Central memory CD8-positive, alpha-beta T cell (primary cell): ENCODE measurements at regions not wholly inside any gene's neighbourhood (a gene's known extent, or its start where the extent isn't known, plus 50 kb on each side); places are given as distances from the start of the nearest gene placed in this dataset.

Experiments
- ATAC-seq: fragments of 150-1000 bp; cut with Tn5 transposase; replicated peaks from 2 replicates; pipeline ENCODE4 v1.10.0; 2022; ENCODE audit warnings: mild to moderate bottlenecking, moderate FRiP score, moderate number of reproducible peaks; ENCODE audit not compliant: poor library complexity, severe bottlenecking; ENCODE audit errors: extremely low read depth
- DNase-seq, 2 donors: peaks; one replicate each; pipeline ENCODE4 v3.0.0; 2021; ENCODE audit warnings: low spot score in 2 of 2
- H3K27ac Mint-ChIP-seq: one replicate; pipeline ENCODE4 v1.8.0; 2022; ENCODE audit warnings: low read depth, mild to moderate bottlenecking, moderate library complexity, mixed read lengths
- H3K27me3 Mint-ChIP-seq: one replicate; pipeline ENCODE4 v1.8.0; 2022; ENCODE audit warnings: mixed read lengths
- H3K36me3 Mint-ChIP-seq: one replicate; pipeline ENCODE4 v1.8.0; 2022; ENCODE audit warnings: mild to moderate bottlenecking, moderate library complexity, mixed read lengths; ENCODE audit not compliant: insufficient read depth
- H3K4me1 Mint-ChIP-seq: one replicate; pipeline ENCODE4 v1.8.0; 2022; ENCODE audit warnings: mixed read lengths
- H3K4me3 Mint-ChIP-seq: one replicate; pipeline ENCODE4 v1.8.0; 2022; ENCODE audit warnings: mild to moderate bottlenecking, moderate library complexity, mixed read lengths
- H3K9me3 Mint-ChIP-seq: one replicate; pipeline ENCODE4 v1.8.0; 2022; ENCODE audit warnings: mixed read lengths

DNA sequence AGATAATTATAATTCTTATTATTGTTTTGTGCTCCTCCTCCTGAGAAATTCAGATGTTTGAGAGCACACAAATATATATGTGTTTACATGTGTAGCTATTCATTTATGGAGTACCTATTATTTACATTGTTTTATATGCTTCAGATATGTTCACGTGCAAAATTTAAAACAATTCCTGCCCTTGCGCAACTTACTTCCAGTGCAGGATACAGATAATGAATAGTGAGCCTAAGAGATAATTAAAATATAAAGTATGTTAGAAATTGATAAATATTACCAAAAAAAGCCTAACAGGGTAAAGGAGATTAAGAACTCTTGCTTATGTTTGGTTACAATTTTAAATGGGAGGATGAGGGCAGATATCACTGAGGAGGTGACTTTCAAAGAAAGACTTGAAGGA is 81.7 kb upstream of the DPH6 start:
- H3K36me3 Mint-ChIP-seq: peaks cover 3% of the 10 kb centered on the region
- no peak for DNase-seq
- H3K27ac Mint-ChIP-seq: no peak overlapping the region
- H3K4me3 Mint-ChIP-seq: no peak overlapping the region
- H3K4me1 Mint-ChIP-seq: no peaks in the 10 kb centered on the region
- H3K9me3 Mint-ChIP-seq: no peaks in the 10 kb centered on the region
- peaks cover 6% of the 10 kb centered on the region for H3K27me3 Mint-ChIP-seq
- ATAC-seq: no peak

DNA sequence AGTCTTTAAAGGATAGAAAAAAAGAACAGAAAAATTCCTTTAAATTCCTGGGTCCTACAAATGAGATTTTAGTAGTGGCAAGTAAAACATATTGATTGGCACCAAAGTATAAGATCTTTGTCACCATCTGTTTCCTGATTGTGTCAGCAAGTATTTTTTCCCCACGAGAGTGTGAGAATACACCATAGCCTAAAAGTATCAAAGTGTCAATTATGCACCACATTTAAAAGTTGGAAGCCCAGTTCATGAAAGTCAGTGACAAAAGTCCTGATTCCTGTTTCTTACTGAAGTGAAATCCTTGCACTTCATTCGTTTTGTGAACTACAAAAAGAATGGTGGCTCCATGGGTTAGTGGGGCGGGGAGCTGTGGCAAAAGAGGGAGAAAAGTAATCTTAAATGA is 83.8 kb upstream of the DPH6 start:
- H3K4me1 Mint-ChIP-seq: no peaks in the 10 kb centered on the region
- no peak for ATAC-seq
- H3K36me3 Mint-ChIP-seq: peaks cover 3% of the 10 kb centered on the region
- no peaks in the 10 kb centered on the region for H3K9me3 Mint-ChIP-seq
- H3K27ac Mint-ChIP-seq: no peak overlapping the region
- no peak overlapping the region for H3K4me3 Mint-ChIP-seq
- H3K27me3 Mint-ChIP-seq: peaks cover 5% of the 10 kb centered on the region
- DNase-seq: no peak

DNA sequence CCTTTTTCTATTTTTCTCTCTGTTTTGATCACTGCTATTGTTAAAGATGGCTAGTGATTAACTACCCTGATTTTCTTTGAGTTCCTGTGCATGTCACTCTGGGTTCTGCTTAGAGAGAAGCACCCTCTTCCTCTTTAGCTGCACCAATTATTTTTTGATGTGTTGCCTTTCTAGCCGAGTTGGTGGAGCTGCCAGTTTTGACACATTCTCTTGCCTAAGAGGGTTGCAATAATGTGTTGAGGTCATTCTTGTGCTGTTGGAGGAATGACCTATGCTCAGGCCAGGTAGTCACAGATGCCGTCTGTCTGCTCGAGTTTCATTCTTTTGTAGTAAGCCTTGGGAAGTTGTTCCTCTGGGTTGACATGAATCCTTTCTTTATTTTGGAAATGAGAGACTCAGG is 84.6 kb upstream of the DPH6 start:
- Mint-ChIP-seq H3K4me3 (no peak overlapping the region), H3K36me3 (peaks cover 3% of the 10 kb centered on the region), H3K9me3 (no peaks in the 10 kb centered on the region), H3K4me1 (no peaks in the 10 kb centered on the region), H3K27me3 (peaks cover 10% of the 10 kb centered on the region), H3K27ac (no peak overlapping the region)
- ATAC-seq (no peak), DNase-seq (no peak)

GRCh38 chr15:35630985-35631384 is 85.0 kb upstream of the DPH6 start:
- Mint-ChIP-seq H3K27me3 (peaks cover 10% of the 10 kb centered on the region), H3K4me1 (no peaks in the 10 kb centered on the region), H3K4me3 (no peak overlapping the region), H3K27ac (no peak overlapping the region), H3K36me3 (peaks cover 3% of the 10 kb centered on the region), H3K9me3 (no peaks in the 10 kb centered on the region)
- ATAC-seq (no peak), DNase-seq (no peak)

DNA sequence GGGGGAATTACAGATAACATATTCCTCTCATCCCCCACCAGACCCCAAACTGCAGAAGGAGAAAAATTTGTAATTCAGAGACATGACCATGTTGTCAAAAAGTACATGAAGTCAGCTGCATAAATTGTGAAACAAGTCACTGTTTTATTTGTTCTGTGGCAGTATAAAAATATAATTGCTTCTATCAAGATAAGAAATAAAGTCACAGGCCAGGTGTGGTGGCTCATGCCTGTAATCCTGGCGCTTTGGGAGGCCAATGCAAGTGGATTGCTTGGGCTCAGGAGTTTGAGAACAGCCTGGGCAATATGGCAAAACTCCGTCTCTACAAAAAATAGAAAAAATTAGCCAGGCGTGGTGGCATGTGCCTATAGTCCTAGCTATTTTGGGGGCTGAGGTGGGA is 87.7 kb upstream of the DPH6 start:
- H3K27me3 Mint-ChIP-seq: peaks cover 14% of the 10 kb centered on the region

DNA sequence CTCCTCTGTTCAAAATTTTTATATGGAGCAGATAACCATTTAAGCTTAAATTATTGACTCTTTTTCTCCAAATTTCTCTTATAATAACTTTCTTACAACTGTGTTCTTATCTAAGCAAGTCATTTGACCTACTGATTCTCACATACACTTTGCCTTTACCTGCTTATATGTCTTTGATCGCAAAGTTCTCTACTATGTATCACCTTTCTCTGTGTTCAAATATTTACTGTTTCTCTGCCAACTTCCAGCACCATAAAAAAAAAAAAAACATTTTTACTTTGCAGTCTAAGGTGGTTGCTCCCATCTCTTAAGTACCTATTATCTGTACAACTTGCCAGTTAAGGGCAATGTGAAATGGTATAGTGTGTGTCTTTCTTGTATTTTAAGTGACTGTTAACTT is 100.8 kb upstream of the DPH6 start:
- DNase-seq: no peak
- peaks cover 7% of the 10 kb centered on the region for H3K27me3 Mint-ChIP-seq
- H3K4me1 Mint-ChIP-seq: no peaks in the 10 kb centered on the region
- H3K36me3 Mint-ChIP-seq: no peaks in the 10 kb centered on the region
- ATAC-seq: no peak
- no peak overlapping the region for H3K27ac Mint-ChIP-seq
- no peak overlapping the region for H3K4me3 Mint-ChIP-seq
- H3K9me3 Mint-ChIP-seq: no peaks in the 10 kb centered on the region

More for the DNA sequence above, 87.7 kb upstream of the DPH6 start:
- H3K27ac Mint-ChIP-seq: no peak overlapping the region
- no peak overlapping the region for H3K4me3 Mint-ChIP-seq
- no peaks in the 10 kb centered on the region for H3K4me1 Mint-ChIP-seq
- DNase-seq (no peak), ATAC-seq (no peak)
- H3K9me3 Mint-ChIP-seq: no peaks in the 10 kb centered on the region
- no peaks in the 10 kb centered on the region for H3K36me3 Mint-ChIP-seq

DNA sequence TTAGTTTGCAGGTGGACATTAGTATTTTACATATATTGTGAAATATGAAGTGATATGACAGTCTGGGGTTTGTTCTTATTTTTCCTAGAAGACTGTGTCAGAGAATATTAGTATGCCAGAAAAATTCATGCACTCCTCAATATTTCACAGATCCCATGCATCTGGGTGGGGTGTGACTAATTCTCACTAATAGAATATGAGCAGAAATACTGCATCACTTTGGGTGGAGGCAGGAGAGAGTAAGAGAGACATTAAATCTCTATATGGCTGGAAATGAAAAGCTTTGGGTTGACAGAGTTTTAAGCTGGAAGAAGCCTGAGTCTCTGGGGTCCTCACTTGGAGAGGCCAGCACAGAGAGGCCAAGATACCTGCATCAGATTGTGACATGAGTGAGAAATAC is 101.3 kb upstream of the DPH6 start:
- DNase-seq: no peak
- no peak overlapping the region for H3K27ac Mint-ChIP-seq
- H3K27me3 Mint-ChIP-seq: peaks cover 2% of the 10 kb centered on the region
- H3K4me1 Mint-ChIP-seq: no peaks in the 10 kb centered on the region
- no peaks in the 10 kb centered on the region for H3K36me3 Mint-ChIP-seq
- no peak overlapping the region for H3K4me3 Mint-ChIP-seq
- no peak for ATAC-seq
- H3K9me3 Mint-ChIP-seq: no peaks in the 10 kb centered on the region

DNA sequence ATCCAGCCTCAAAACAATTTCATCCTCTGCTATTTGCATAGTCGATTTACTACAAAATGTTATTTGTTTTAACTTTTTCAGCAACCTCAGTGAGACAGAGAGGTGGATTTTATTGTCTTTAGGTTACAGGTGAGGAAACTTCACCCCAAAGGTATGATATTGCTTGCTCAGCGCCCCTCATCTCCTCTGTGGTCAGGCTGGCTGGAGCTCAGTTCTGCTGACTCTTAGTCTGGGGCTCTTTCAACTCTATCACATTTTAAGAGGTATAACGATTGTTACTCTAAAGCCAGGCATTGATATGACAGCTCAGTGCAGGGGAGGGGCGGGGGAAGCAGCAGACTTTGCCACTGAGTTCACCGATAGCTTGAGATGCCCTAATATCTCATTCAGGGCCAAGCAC is 103.0 kb upstream of the DPH6 start:
- DNase-seq (no peak), ATAC-seq (no peak)
- Mint-ChIP-seq H3K9me3 (no peaks in the 10 kb centered on the region), H3K4me1 (no peaks in the 10 kb centered on the region), H3K27ac (no peak overlapping the region), H3K4me3 (no peak overlapping the region), H3K36me3 (no peaks in the 10 kb centered on the region), H3K27me3 (no peaks in the 10 kb centered on the region)

GRCh38 chr15:35649575-35649974 is 103.6 kb upstream of the DPH6 start:
- ATAC-seq (no peak), DNase-seq (no peak)
- Mint-ChIP-seq H3K27ac (no peak overlapping the region), H3K36me3 (no peaks in the 10 kb centered on the region), H3K4me3 (no peak overlapping the region), H3K9me3 (no peaks in the 10 kb centered on the region), H3K27me3 (no peaks in the 10 kb centered on the region), H3K4me1 (no peaks in the 10 kb centered on the region)

GRCh38 chr15:35654332-35654731 is 108.4 kb upstream of the DPH6 start:
- no peak overlapping the region for H3K27ac Mint-ChIP-seq
- ATAC-seq (no peak), DNase-seq (no peak)
- H3K4me1 Mint-ChIP-seq: no peaks in the 10 kb centered on the region
- H3K4me3 Mint-ChIP-seq: no peak overlapping the region
- H3K27me3 Mint-ChIP-seq: no peaks in the 10 kb centered on the region
- H3K9me3 Mint-ChIP-seq: no peaks in the 10 kb centered on the region
- H3K36me3 Mint-ChIP-seq: no peaks in the 10 kb centered on the region

- Mint-ChIP-seq H3K9me3 (no peaks in the 10 kb centered on the region), H3K36me3 (no peaks in the 10 kb centered on the region), H3K4me3 (no peak overlapping the region), H3K27me3 (peaks cover 9% of the 10 kb centered on the region), H3K4me1 (no peaks in the 10 kb centered on the region), H3K27ac (no peak overlapping the region)
- DNase-seq (no peak), ATAC-seq (no peak)
Measured at GRCh38 chr15:35657679-35658311, 111.8 kb upstream of the DPH6 start.

- H3K36me3 Mint-ChIP-seq: no peaks in the 10 kb centered on the region
- H3K4me1 Mint-ChIP-seq: no peaks in the 10 kb centered on the region
- no peak overlapping the region for H3K27ac Mint-ChIP-seq
Measured at GRCh38 chr15:35663956-35664355, 118.0 kb upstream of the DPH6 start.

DNA sequence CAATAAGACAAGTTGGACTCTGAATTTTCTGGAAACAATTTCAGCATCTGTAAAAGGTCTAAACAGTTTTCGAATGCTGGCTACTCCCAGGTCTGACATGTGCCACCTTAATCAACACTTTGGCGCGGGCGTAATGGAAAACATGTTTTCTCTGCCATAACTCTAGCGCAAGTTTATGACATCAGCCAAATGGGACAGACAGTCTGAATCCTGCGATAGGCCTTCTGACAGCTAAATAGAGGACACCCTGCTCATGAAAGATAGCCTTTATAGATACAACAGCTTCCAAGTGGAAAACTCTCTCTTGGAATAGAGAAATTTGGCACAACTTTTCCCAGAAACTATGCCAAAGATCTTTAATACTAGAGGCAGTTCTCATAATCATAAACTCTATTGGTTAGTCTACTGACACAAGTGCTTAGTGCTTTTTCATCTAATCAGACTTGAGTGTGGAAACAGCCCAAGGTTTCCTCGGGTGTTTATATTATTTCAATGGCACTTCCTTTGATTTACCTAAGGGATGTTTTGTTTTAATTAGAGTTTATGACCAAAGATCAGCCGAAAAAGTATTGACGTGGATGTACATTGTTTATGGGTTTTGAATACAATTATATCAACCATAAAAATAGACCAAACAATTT is 120.1 kb upstream of the DPH6 start:
- H3K27ac Mint-ChIP-seq: no peak overlapping the region
- no peaks in the 10 kb centered on the region for H3K36me3 Mint-ChIP-seq
- H3K9me3 Mint-ChIP-seq: no peaks in the 10 kb centered on the region
- no peak for ATAC-seq
- no peak overlapping the region for H3K4me3 Mint-ChIP-seq
- peaks cover 4% of the 10 kb centered on the region for H3K27me3 Mint-ChIP-seq
- DNase-seq: no peak
- no peaks in the 10 kb centered on the region for H3K4me1 Mint-ChIP-seq

More at GRCh38 chr15:35663956-35664355, 118.0 kb upstream of the DPH6 start:
- Mint-ChIP-seq H3K9me3 (no peaks in the 10 kb centered on the region), H3K27me3 (peaks cover 9% of the 10 kb centered on the region), H3K4me3 (no peak overlapping the region)
- no peak for DNase-seq
- no peak for ATAC-seq
